MM.1S (cell line): ENCODE measurements at regions not wholly inside any gene's neighbourhood (a gene's known extent, or its start where the extent isn't known, plus 50 kb on each side); places are given as distances from the start of the nearest gene placed in this dataset.

Experiments used
- DNase-seq: peaks from one replicate; pipeline ENCODE4 v3.0.0-alpha.2; 2015
- H2AFZ ChIP-seq: fragments of 300-600 bp; sonication (generic); 2 replicates; pipeline ENCODE4 v1.6.0; 2016; ENCODE audit warnings: antibody characterized with exemption, low read length
- H3F3A ChIP-seq: fragments of 300-600 bp; sonication (generic); 2 replicates; pipeline ENCODE4 v1.6.1; 2016; ENCODE audit warnings: mild to moderate bottlenecking, antibody characterized with exemption, low read length, moderate library complexity, mixed read lengths; ENCODE audit not compliant: insufficient read depth
- H3K27ac ChIP-seq: fragments of 300-600 bp; sonication (generic); 2 replicates; pipeline ENCODE4 v1.5.1; 2016; ENCODE audit warnings: mild to moderate bottlenecking, low read length
- H3K27me3 ChIP-seq: fragments of 300-600 bp; sonication (generic); replicated peaks from 2 replicates; pipeline ENCODE4 v1.6.0; 2016; ENCODE audit warnings: low read length; ENCODE audit not compliant: insufficient read depth
- H3K36me3 ChIP-seq: fragments of 300-600 bp; sonication (generic); replicated peaks from 2 replicates; pipeline ENCODE4 v1.6.1; 2016; ENCODE audit warnings: mild to moderate bottlenecking, low read length, mixed read lengths; ENCODE audit not compliant: insufficient read depth
- H3K4me1 ChIP-seq: fragments of 300-600 bp; sonication (generic); 2 replicates; pipeline ENCODE4 v1.6.1; 2016; ENCODE audit warnings: low read length, mixed read lengths
- H3K4me2 ChIP-seq: fragments of 300-600 bp; sonication (generic); 2 replicates; pipeline ENCODE4 v1.6.0; 2016; ENCODE audit warnings: low read depth, low read length
- H3K4me3 ChIP-seq: fragments of 300-600 bp; sonication (generic); 2 replicates; pipeline ENCODE4 v1.5.1; 2016; ENCODE audit warnings: low read length, mixed read lengths
- H3K79me2 ChIP-seq: fragments of 300-600 bp; sonication (generic); 2 replicates; pipeline ENCODE4 v1.6.1; 2016; ENCODE audit warnings: mixed run types, low read length, mixed read lengths
- H3K9ac ChIP-seq: fragments of 300-600 bp; sonication (generic); 2 replicates; pipeline ENCODE4 v1.6.1; 2016; ENCODE audit warnings: low read length, mixed read lengths
- H3K9me2 ChIP-seq: fragments of 300-600 bp; sonication (generic); replicated peaks from 2 replicates; pipeline ENCODE4 v1.6.1; 2016; ENCODE audit warnings: mild to moderate bottlenecking, low read length, mixed read lengths; ENCODE audit not compliant: insufficient read depth
- H3K9me3 ChIP-seq: fragments of 300-600 bp; sonication (generic); replicated peaks from 2 replicates; pipeline ENCODE4 v1.6.1; 2016; ENCODE audit warnings: mild to moderate bottlenecking, low read length, mixed read lengths; ENCODE audit not compliant: insufficient read depth
- H4K20me1 ChIP-seq: fragments of 300-600 bp; sonication (generic); 2 replicates; pipeline ENCODE4 v1.6.1; 2016; ENCODE audit warnings: mild to moderate bottlenecking, low read length, moderate library complexity, mixed read lengths; ENCODE audit not compliant: insufficient read depth
- CTCF ChIP-seq: fragments of 300-600 bp; sonication (generic); IDR thresholded peaks from 2 replicates; pipeline ENCODE4 v1.5.1; 2016; ENCODE audit warnings: antibody characterized with exemption, low read length, mixed read lengths
- EZH2 ChIP-seq: fragments of 300-600 bp; sonication (generic); optimal IDR thresholded peaks from 2 replicates; pipeline ENCODE3; 2017; ENCODE audit warnings: low read depth, mild to moderate bottlenecking, antibody characterized with exemption, low read length, mixed read lengths
- EZH2phosphoT487 ChIP-seq: fragments of 300-600 bp; sonication (generic); IDR thresholded peaks from 2 replicates; pipeline ENCODE4 v1.6.1; 2018; ENCODE audit warnings: antibody characterized with exemption, low read length

- Histone ChIP-seq H2AFZ (no peak overlapping the region), H3K9me2 (no peaks in the 10 kb centered on the region), H3K79me2 (no peaks in the 10 kb centered on the region), H3K4me1 (no peaks in the 10 kb centered on the region), H3K36me3 (no peaks in the 10 kb centered on the region), H3F3A (no peaks in the 10 kb centered on the region), H3K4me3 (no peak overlapping the region), H4K20me1 (no peaks in the 10 kb centered on the region), H3K27me3 (no peaks in the 10 kb centered on the region), H3K9ac (no peak overlapping the region), H3K9me3 (no peaks in the 10 kb centered on the region), H3K4me2 (no peak overlapping the region), H3K27ac (no peak overlapping the region)
- DNase-seq, result no peak
- TF ChIP-seq CTCF (no peak), EZH2 (no peak), EZH2phosphoT487 (no peak)
Measured at GRCh38 chr18:77960791-77961410, 711.3 kb downstream of the GALR1 start.

GRCh38 chr18:77967071-77967470, 717.4 kb downstream of the GALR1 start:
- no peaks in the 10 kb centered on the region for H3K9me2 ChIP-seq
- no peak for TF ChIP-seq EZH2
- no peak for TF ChIP-seq CTCF
- TF ChIP-seq EZH2phosphoT487, result no peak
- H3K4me2 ChIP-seq, result no peak overlapping the region
- no peaks in the 10 kb centered on the region for H3K4me1 ChIP-seq
- no peak overlapping the region for H2AFZ ChIP-seq
- no peaks in the 10 kb centered on the region for H3K9me3 ChIP-seq
- no peaks in the 10 kb centered on the region for H3K27me3 ChIP-seq
- H3K79me2 ChIP-seq, result no peaks in the 10 kb centered on the region
- H3K9ac ChIP-seq, result no peak overlapping the region
- no peak overlapping the region for H3K27ac ChIP-seq
- no peaks in the 10 kb centered on the region for H4K20me1 ChIP-seq
- no peak for DNase-seq
- no peak overlapping the region for H3K4me3 ChIP-seq
- H3K36me3 ChIP-seq, result no peaks in the 10 kb centered on the region
- H3F3A ChIP-seq, result no peaks in the 10 kb centered on the region

- DNase-seq, result no peak
- Histone ChIP-seq H3K27me3 (no peaks in the 10 kb centered on the region), H2AFZ (no peak overlapping the region), H3K4me3 (no peak overlapping the region), H3K4me1 (no peaks in the 10 kb centered on the region), H4K20me1 (no peaks in the 10 kb centered on the region), H3K36me3 (no peaks in the 10 kb centered on the region), H3K9ac (no peak overlapping the region), H3K27ac (no peak overlapping the region), H3K9me2 (no peaks in the 10 kb centered on the region), H3K9me3 (no peaks in the 10 kb centered on the region), H3K4me2 (no peak overlapping the region), H3K79me2 (no peaks in the 10 kb centered on the region), H3F3A (no peaks in the 10 kb centered on the region)
- TF ChIP-seq CTCF, result no peak
- no peak for TF ChIP-seq EZH2phosphoT487
- TF ChIP-seq EZH2, result no peak
Measured at GRCh38 chr18:77967791-77968190, 718.1 kb downstream of the GALR1 start.
